NOMO-1 treated with DMSO at 0.1 percent for 48 hours (cell line): ENCODE measurements at regions not wholly inside any gene's neighbourhood (a gene's known extent, or its start where the extent isn't known, plus 50 kb on each side); places are given as distances from the start of the nearest gene placed in this dataset.
"Not testable (repeated sequence)": the region's sequence is repeated elsewhere in the genome, so short reads cannot be mapped to it uniquely, and the experiment has no call there.

Experiments
- DNase-seq: peaks from one replicate; lab custom pipeline; 2025; ENCODE audit not compliant: unreplicated experiment; lab: John Stamatoyannopoulos, UW

GRCh38 chr2:39998617-39999016, 219.6 kb upstream of the THUMPD2 start:
- no peak for DNase-seq

- peak; percentile 25 for DNase-seq
Observed at GRCh38 chr2:39996653-39997080, 217.6 kb upstream of the THUMPD2 start.

GRCh38 chr2:39995005-39995737, 216.1 kb upstream of the THUMPD2 start:
- no peak for DNase-seq

- DNase-seq: no peak
Observed at GRCh38 chr2:39994151-39994550, 215.1 kb upstream of the THUMPD2 start.

- DNase-seq: no peak
Observed at GRCh38 chr2:39991298-39991697, 212.2 kb upstream of the THUMPD2 start.

GRCh38 chr2:39990335-39990900, 211.4 kb upstream of the THUMPD2 start:
- no peak for DNase-seq

GRCh38 chr2:39989888-39990287, 210.8 kb upstream of the THUMPD2 start:
- DNase-seq: no peak

GRCh38 chr2:39981883-39982311, 202.8 kb upstream of the THUMPD2 start:
- DNase-seq: no peak

GRCh38 chr2:39975476-39976020, 196.5 kb upstream of the THUMPD2 start:
- no peak for DNase-seq

GRCh38 chr2:39968037-39968436, 189.0 kb upstream of the THUMPD2 start:
- DNase-seq: no peak

- not testable (repeated sequence) for DNase-seq
Observed at GRCh38 chr2:39960681-39961080, 181.6 kb upstream of the THUMPD2 start.

GRCh38 chr2:39954346-39954745, 175.3 kb upstream of the THUMPD2 start:
- DNase-seq: peak; percentile 9

GRCh38 chr2:39949131-39949530, 170.1 kb upstream of the THUMPD2 start:
- no peak for DNase-seq

GRCh38 chr2:39948016-39948719, 169.1 kb upstream of the THUMPD2 start:
- no peak for DNase-seq

GRCh38 chr2:39947294-39948015, 168.4 kb upstream of the THUMPD2 start:
- no peak for DNase-seq

- DNase-seq: no peak
Observed at GRCh38 chr2:39942950-39943349, 163.9 kb upstream of the THUMPD2 start.

- no peak for DNase-seq
Observed at GRCh38 chr2:39938035-39938835, 159.2 kb upstream of the THUMPD2 start.

- DNase-seq: no peak
Observed at GRCh38 chr2:39937621-39938020, 158.6 kb upstream of the THUMPD2 start.

GRCh38 chr2:39934851-39935250, 155.8 kb upstream of the THUMPD2 start:
- no peak for DNase-seq

- DNase-seq: no peak
Observed at GRCh38 chr2:39933196-39933595, 154.1 kb upstream of the THUMPD2 start.
